ENCODE measurements at regions not wholly inside any gene's neighbourhood (a gene's known extent, or its start where the extent isn't known, plus 50 kb on each side); places are given as distances from the start of the nearest gene placed in this dataset.

GRCh38 chr5:107808671-107809137 is 138.0 kb upstream of the EFNA5 start:
- peak; percentile 60 for DNase-seq (ENCODE audit: low read depth)

GRCh38 chr5:107807431-107807830 is 136.7 kb upstream of the EFNA5 start:
- DNase-seq (ENCODE audit: low read depth), result no peak

- peak; percentile 72 for DNase-seq (ENCODE audit: low read depth)
These were observed 136.0 kb upstream of the EFNA5 start for GRCh38 chr5:107806705-107807104.

- DNase-seq (ENCODE audit: low read depth), result no peak
These were observed 135.5 kb upstream of the EFNA5 start for GRCh38 chr5:107806271-107806670.

GRCh38 chr5:107805824-107806223 is 135.1 kb upstream of the EFNA5 start:
- no peak for DNase-seq (ENCODE audit: low read depth)

- no peak for DNase-seq (ENCODE audit: low read depth)
These were observed 134.4 kb upstream of the EFNA5 start for GRCh38 chr5:107805166-107805565.

- no peak for DNase-seq (ENCODE audit: low read depth)
These were observed 133.0 kb upstream of the EFNA5 start for GRCh38 chr5:107803728-107804127.

GRCh38 chr5:107801061-107801460 is 130.3 kb upstream of the EFNA5 start:
- DNase-seq (ENCODE audit: low read depth), result no peak

- no peak for DNase-seq (ENCODE audit: low read depth)
These were observed 128.6 kb upstream of the EFNA5 start for GRCh38 chr5:107799306-107799705.

GRCh38 chr5:107796797-107797196 is 126.1 kb upstream of the EFNA5 start:
- no peak for DNase-seq (ENCODE audit: low read depth)

GRCh38 chr5:107794741-107795140 is 124.0 kb upstream of the EFNA5 start:
- no peak for DNase-seq (ENCODE audit: low read depth)

- no peak for DNase-seq (ENCODE audit: low read depth)
These were observed 122.2 kb upstream of the EFNA5 start for GRCh38 chr5:107792940-107793339.

GRCh38 chr5:107790671-107791070 is 119.9 kb upstream of the EFNA5 start:
- DNase-seq (ENCODE audit: low read depth), result no peak

- DNase-seq (ENCODE audit: low read depth), result no peak
These were observed 115.7 kb upstream of the EFNA5 start for GRCh38 chr5:107786424-107786823.

GRCh38 chr5:107783551-107783950 is 112.8 kb upstream of the EFNA5 start:
- DNase-seq (ENCODE audit: low read depth), result no peak

- DNase-seq (ENCODE audit: low read depth), result no peak
These were observed 111.9 kb upstream of the EFNA5 start for GRCh38 chr5:107782561-107783169.

GRCh38 chr5:107781451-107781850 is 110.7 kb upstream of the EFNA5 start:
- no peak for DNase-seq (ENCODE audit: low read depth)

- no peak for DNase-seq (ENCODE audit: low read depth)
These were observed 108.7 kb upstream of the EFNA5 start for GRCh38 chr5:107779437-107779836.

- no peak for DNase-seq (ENCODE audit: low read depth)
These were observed 107.9 kb upstream of the EFNA5 start for GRCh38 chr5:107778647-107779046.

- DNase-seq (ENCODE audit: low read depth), result no peak
These were observed 106.4 kb upstream of the EFNA5 start for GRCh38 chr5:107776922-107777740.

- DNase-seq (ENCODE audit: low read depth), result no peak
These were observed 105.8 kb upstream of the EFNA5 start for GRCh38 chr5:107776506-107776905.

GRCh38 chr5:107774316-107774715 is 103.6 kb upstream of the EFNA5 start:
- DNase-seq (ENCODE audit: low read depth), result no peak

GRCh38 chr5:107773479-107773878 is 102.7 kb upstream of the EFNA5 start:
- DNase-seq (ENCODE audit: low read depth), result no peak
